ENCODE measurements at regions not wholly inside any gene's neighbourhood (a gene's known extent, or its start where the extent isn't known, plus 50 kb on each side); places are given as distances from the start of the nearest gene placed in this dataset.
A peak's percentile ranks its signal among the peaks of the same experiment; 100 is the strongest.

- DNase-seq (ENCODE audit: low spot score in 2 of 2): peak; percentile 74 to 90
- TF ChIP-seq CTCF (IDR thresholded peaks at IDR 0.05): no peak
- no peak for TF ChIP-seq POLR2A (IDR thresholded peaks at IDR 0.05)
- WGBS, 2 donors: 83 to 85% methylated on average over 7 of the region's 7 CpGs
- H3K4me3 ChIP-seq (ENCODE audit: low read depth, poor library complexity, severe bottlenecking): no peak overlapping the region
- intact Hi-C loops (cut with DNase I; ENCODE audit: low total_unique reads): no loop called here
These were observed 208.7 kb downstream of the KITLG start for GRCh38 chr12:88371416-88372183.

- 83 to 90% methylated on average over 6 of the region's 6 CpGs for WGBS, 2 donors
- H3K4me3 ChIP-seq (ENCODE audit: low read depth, poor library complexity, severe bottlenecking): no peak overlapping the region
- no peak for DNase-seq (ENCODE audit: low spot score in 2 of 2)
- TF ChIP-seq CTCF (IDR thresholded peaks at IDR 0.05) (no peak), POLR2A (IDR thresholded peaks at IDR 0.05) (no peak)
- intact Hi-C loops (cut with DNase I; ENCODE audit: low total_unique reads): no loop called here
These were observed 204.7 kb downstream of the KITLG start for GRCh38 chr12:88375306-88376305.

DNA sequence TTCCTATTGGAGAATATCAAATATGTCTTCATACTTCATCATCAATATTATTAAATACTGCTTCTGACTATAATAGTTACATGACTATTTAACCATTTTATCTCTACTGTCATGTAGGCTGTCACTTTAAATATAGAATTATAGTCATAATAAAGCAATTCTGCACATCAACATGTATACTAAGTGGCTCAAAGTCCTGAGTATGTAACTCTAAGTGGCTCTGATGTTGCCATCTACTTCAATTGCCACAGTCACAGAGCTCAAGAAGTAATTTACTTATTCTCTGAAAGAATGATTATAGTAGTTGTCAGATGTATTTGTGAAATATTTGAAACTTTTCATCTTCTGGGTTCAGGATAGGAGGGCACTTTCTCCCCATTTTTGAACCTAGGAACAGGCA, 202.3 kb downstream of the KITLG start:
- intact Hi-C loops (cut with DNase I; ENCODE audit: low total_unique reads): no loop called here
- no peak overlapping the region for H3K4me3 ChIP-seq (ENCODE audit: low read depth, poor library complexity, severe bottlenecking)
- DNase-seq (ENCODE audit: low spot score in 2 of 2): no peak
- TF ChIP-seq POLR2A (IDR thresholded peaks at IDR 0.05) (no peak), CTCF (IDR thresholded peaks at IDR 0.05) (no peak)

GRCh38 chr12:88381466-88381865, 198.8 kb downstream of the KITLG start:
- WGBS, 2 donors: 87 to 89% methylated on average over 3 of the region's 3 CpGs
- intact Hi-C loops (cut with DNase I; ENCODE audit: low total_unique reads): no loop called here
- TF ChIP-seq CTCF (IDR thresholded peaks at IDR 0.05): no peak
- TF ChIP-seq POLR2A (IDR thresholded peaks at IDR 0.05): no peak
- H3K4me3 ChIP-seq (ENCODE audit: low read depth, poor library complexity, severe bottlenecking): no peak overlapping the region
- DNase-seq (ENCODE audit: low spot score in 2 of 2): no peak

GRCh38 chr12:88383405-88383804, 196.9 kb downstream of the KITLG start:
- DNase-seq (ENCODE audit: low spot score in 2 of 2): no peak
- intact Hi-C loops (cut with DNase I; ENCODE audit: low total_unique reads): no loop called here
- no peak for TF ChIP-seq CTCF (IDR thresholded peaks at IDR 0.05)
- WGBS, 2 donors: 89 to 95% methylated on average over 1 of the region's 1 CpG
- no peak overlapping the region for H3K4me3 ChIP-seq (ENCODE audit: low read depth, poor library complexity, severe bottlenecking)

All from lower leg skin (tissue), 4 donors.